HepG2 (cell line): ENCODE measurements at regions not wholly inside any gene's neighbourhood (a gene's known extent, or its start where the extent isn't known, plus 50 kb on each side); places are given as distances from the start of the nearest gene placed in this dataset.

Experiments
- ATAC-seq: fragments of 200-7000 bp; cut with Tn5 transposase; 3 replicates; pipeline ENCODE4 v1.9.1; 2020; ENCODE audit warnings: mild to moderate bottlenecking, moderate library complexity
- BruUV-seq: library from RNA; stranded (reverse); fragments of 400-500 nt; replicated peaks from 2 replicates; lab custom pipeline; 2021; lab: Mats Ljungman, UMichigan
- CTCF ChIA-PET: fragments of 300-600 bp; formaldehyde crosslinking; extraction: SDS; loops from one replicate; lab custom pipeline; 2021; ENCODE audit warnings: low total read pairs, inconsistent platforms, low intra/inter-chr PET ratio; lab: Yijun Ruan, JAX
- POLR2A ChIA-PET: fragments of 350-600 bp; sonication (Branson Sonifier 250); formaldehyde crosslinking; loops from one replicate; lab custom pipeline; 2020; ENCODE audit warnings: antibody characterized with exemption, inconsistent platforms; lab: Yijun Ruan, JAX
- DNase-seq: peaks from one replicate; pipeline ENCODE4 v3.0.0-alpha.2; 2015; ENCODE audit warnings: low spot score
- FAIRE-seq: peaks from 3 replicates; lab custom pipeline; 2011; peaks lifted over from hg19 to GRCh38; lab: Jason Lieb, UNC
- H2AFZ ChIP-seq: one replicate; pipeline ENCODE4 v1.6.1; 2011; ENCODE audit warnings: low read length, inconsistent platforms
- H3K27ac ChIP-seq: fragments of 300-600 bp; 3 replicates; pipeline ENCODE4 v1.8.0; 2011; ENCODE audit warnings: mixed run types, mild to moderate bottlenecking, mixed read lengths, low read length, inconsistent platforms; ENCODE audit not compliant: insufficient read depth; ENCODE audit errors: extremely low read length
- H3K27me3 ChIP-seq, 2 experiments: fragments of 200-600 bp in 1 of 2; 2 replicates in 1 of 2; 3 replicates in 1 of 2; pipeline versions ENCODE4 v1.6.0 to v1.8.0; 2011; ENCODE audit warnings: low read length in 2 of 2, mild to moderate bottlenecking in 2 of 2, moderate library complexity in 2 of 2, inconsistent platforms in 1 of 2; ENCODE audit not compliant: insufficient read depth in 2 of 2, control insufficient read depth in 1 of 2
- H3K36me3 ChIP-seq, 2 experiments: fragments of 200-600 bp in 1 of 2; replicated peaks in 1 of 2; 2 replicates in 1 of 2; 3 replicates in 1 of 2; pipeline versions ENCODE4 v1.5.1 to v1.8.0; 2011; ENCODE audit warnings: low read length in 2 of 2, inconsistent platforms in 1 of 2; ENCODE audit not compliant: insufficient read depth in 2 of 2, control insufficient read depth in 1 of 2
- H3K4me1 ChIP-seq: 2 replicates; pipeline ENCODE4 v1.5.1; 2012; ENCODE audit warnings: low read length, inconsistent platforms; ENCODE audit not compliant: insufficient read depth
- H3K4me2 ChIP-seq: 2 replicates; pipeline ENCODE4 v1.6.0; 2011; ENCODE audit warnings: low read depth, low read length, inconsistent platforms
- H3K4me3 ChIP-seq, 3 experiments: fragments of 200-600 bp in 1 of 3; sonication (generic), shearing (Covaris generic) in 1 of 3; replicated peaks in 1 of 3; 2 replicates each; pipeline ENCODE4 v1.5.1; 2011 to 2016; ENCODE audit warnings: low read length in 3 of 3, inconsistent platforms in 2 of 3, low read depth in 2 of 3, mild to moderate bottlenecking in 2 of 3, control low read depth in 1 of 3, mixed read lengths in 1 of 3; ENCODE audit not compliant: insufficient read depth in 1 of 3
- H3K79me2 ChIP-seq: one replicate; pipeline ENCODE4 v1.6.1; 2011; ENCODE audit warnings: low read length, inconsistent platforms; ENCODE audit not compliant: insufficient read depth
- H3K9ac ChIP-seq: 2 replicates; pipeline ENCODE4 v1.6.0; 2011; ENCODE audit warnings: mild to moderate bottlenecking, low read depth, low read length, inconsistent platforms; ENCODE audit not compliant: insufficient read depth
- H3K9me3 ChIP-seq: 2 replicates; pipeline ENCODE4 v1.5.1; 2012; ENCODE audit warnings: mild to moderate bottlenecking, low read length
- H4K20me1 ChIP-seq: 2 replicates; pipeline ENCODE4 v1.6.0; 2011; ENCODE audit warnings: inconsistent platforms, mild to moderate bottlenecking, low read length, moderate library complexity; ENCODE audit not compliant: insufficient read depth
- FOXO4 ChIP-seq: sonication (generic); formaldehyde crosslinking; conservative IDR thresholded peaks from 2 replicates; pipeline ENCODE4 v1.8.1; 2023; ENCODE audit warnings: missing genetic modification reagents
- GABPB1 ChIP-seq: IDR thresholded peaks from 2 replicates; pipeline ENCODE4 v1.6.1; 2016; ENCODE audit warnings: mild to moderate bottlenecking, missing genetic modification reagents, moderate library complexity, missing compliant biosample characterization
- MYPOP ChIP-seq: sonication (generic); formaldehyde crosslinking; IDR thresholded peaks from 2 replicates; pipeline ENCODE4 v1.8.1; 2023; ENCODE audit warnings: mild to moderate bottlenecking, moderate library complexity, missing genetic modification reagents
- SMAD3 ChIP-seq: sonication (generic); formaldehyde crosslinking; IDR thresholded peaks from 2 replicates; pipeline ENCODE4 v1.4.0; 2020; ENCODE audit warnings: missing genetic modification reagents
- SP4 ChIP-seq: sonication (generic); formaldehyde crosslinking; IDR thresholded peaks from 2 replicates; pipeline ENCODE4 v1.8.1; 2023; ENCODE audit warnings: mild to moderate bottlenecking, missing genetic modification reagents
- ZBTB10 ChIP-seq: sonication (generic); formaldehyde crosslinking; IDR thresholded peaks from 2 replicates; pipeline ENCODE4 v1.4.0; 2020; ENCODE audit warnings: missing genetic modification reagents, borderline replicate concordance
- ZBTB42 ChIP-seq: sonication (generic); formaldehyde crosslinking; IDR thresholded peaks from 2 replicates; pipeline ENCODE4 v1.5.0; 2020; ENCODE audit warnings: mild to moderate bottlenecking, missing genetic modification reagents
- ZFP90 ChIP-seq: sonication (generic); formaldehyde crosslinking; IDR thresholded peaks from 2 replicates; pipeline ENCODE4 v1.8.0; 2022; ENCODE audit warnings: missing genetic modification reagents, mild to moderate bottlenecking, inconsistent platforms, borderline replicate concordance
- ZNF550 ChIP-seq: sonication (generic); formaldehyde crosslinking; IDR thresholded peaks from 2 replicates; pipeline ENCODE4 v1.4.0; 2020; ENCODE audit warnings: mild to moderate bottlenecking, missing genetic modification reagents, borderline replicate concordance
- ZNF562 ChIP-seq: sonication (generic); formaldehyde crosslinking; IDR thresholded peaks from 2 replicates; pipeline ENCODE4 v1.8.0; 2022; ENCODE audit warnings: missing genetic modification reagents, borderline replicate concordance
- WGBS: methylation state at CpG from one replicate; pipeline ENCODE4 v1.1.6; 2017; ENCODE audit warnings: low lambda C conversion rate; 5-methylcytosine and 5-hydroxymethylcytosine counted together
- in situ Hi-C: cut with HindIII; loops from 2 replicates; pipeline ENCODE4 v1.10.0; 2017; ENCODE audit warnings: low pct_unique_long_range_greater_than_20kb; ENCODE audit not compliant: extremely low pct_ligation_motif_present
- intact Hi-C: fragments of 100-400 bp; cut with micrococcal nuclease; formaldehyde crosslinking; loops from one replicate; pipeline ENCODE4 v1.10.0; 2022; ENCODE audit not compliant: unreplicated experiment
- TF ChIP-seq, protein P1 (sequence below): sonication (generic); formaldehyde crosslinking; conservative IDR thresholded peaks from 2 replicates; pipeline ENCODE4 v1.8.0; 2022; ENCODE audit warnings: missing genetic modification reagents
- TF ChIP-seq, protein P2 (sequence below): sonication (generic); formaldehyde crosslinking; IDR thresholded peaks from 2 replicates; pipeline ENCODE4 v1.4.0; 2020; ENCODE audit warnings: missing genetic modification reagents

GRCh38 chr13:105957769-105958438 lies 577.6 kb downstream of the EFNB2 start:
- CTCF ChIA-PET = no interaction called here
- DNase-seq (no peak), ATAC-seq (no peak), FAIRE-seq (no peak)
- no peak overlapping the region for H2AFZ ChIP-seq
- no peak overlapping the region for H3K4me3 ChIP-seq
- BruUV-seq = no TSS peak
- no peaks in the 10 kb centered on the region for H3K36me3 ChIP-seq
- in situ Hi-C loops (no loop called here), intact Hi-C loops (no loop called here)
- H3K9ac ChIP-seq = no peak overlapping the region
- H3K4me1 ChIP-seq = no peaks in the 10 kb centered on the region
- POLR2A ChIA-PET = no interaction called here
- no peak overlapping the region for H3K4me2 ChIP-seq
- H4K20me1 ChIP-seq = no peaks in the 10 kb centered on the region
- H3K27ac ChIP-seq = no peak overlapping the region
- H3K27me3 ChIP-seq = no peaks in the 10 kb centered on the region
- H3K79me2 ChIP-seq = no peaks in the 10 kb centered on the region
- WGBS = 8% methylated on average over 6 of the region's 7 CpGs
- no peaks in the 10 kb centered on the region for H3K9me3 ChIP-seq
- no peak for TF ChIP-seq SMAD3 (CRISPR knock-in tag)
- no peak for TF ChIP-seq GABPB1 (CRISPR knock-in tag)
- no peak for TF ChIP-seq ZNF562
- no peak for TF ChIP-seq ZFP90 (CRISPR knock-in tag)
- TF ChIP-seq ZBTB42 (CRISPR knock-in tag) = no peak
- TF ChIP-seq FOXO4 = no peak
- no peak for TF ChIP-seq ZNF550 (CRISPR knock-in tag)
- TF ChIP-seq SP4 (CRISPR knock-in tag) = no peak
- no peak for TF ChIP-seq MYPOP (CRISPR knock-in tag)
- TF ChIP-seq, protein P1, sequence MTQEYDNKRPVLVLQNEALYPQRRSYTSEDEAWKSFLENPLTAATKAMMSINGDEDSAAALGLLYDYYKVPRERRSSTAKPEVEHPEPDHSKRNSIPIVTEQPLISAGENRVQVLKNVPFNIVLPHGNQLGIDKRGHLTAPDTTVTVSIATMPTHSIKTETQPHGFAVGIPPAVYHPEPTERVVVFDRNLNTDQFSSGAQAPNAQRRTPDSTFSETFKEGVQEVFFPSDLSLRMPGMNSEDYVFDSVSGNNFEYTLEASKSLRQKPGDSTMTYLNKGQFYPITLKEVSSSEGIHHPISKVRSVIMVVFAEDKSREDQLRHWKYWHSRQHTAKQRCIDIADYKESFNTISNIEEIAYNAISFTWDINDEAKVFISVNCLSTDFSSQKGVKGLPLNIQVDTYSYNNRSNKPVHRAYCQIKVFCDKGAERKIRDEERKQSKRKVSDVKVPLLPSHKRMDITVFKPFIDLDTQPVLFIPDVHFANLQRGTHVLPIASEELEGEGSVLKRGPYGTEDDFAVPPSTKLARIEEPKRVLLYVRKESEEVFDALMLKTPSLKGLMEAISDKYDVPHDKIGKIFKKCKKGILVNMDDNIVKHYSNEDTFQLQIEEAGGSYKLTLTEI (CRISPR knock-in tag) = no peak
- TF ChIP-seq, protein P2, sequence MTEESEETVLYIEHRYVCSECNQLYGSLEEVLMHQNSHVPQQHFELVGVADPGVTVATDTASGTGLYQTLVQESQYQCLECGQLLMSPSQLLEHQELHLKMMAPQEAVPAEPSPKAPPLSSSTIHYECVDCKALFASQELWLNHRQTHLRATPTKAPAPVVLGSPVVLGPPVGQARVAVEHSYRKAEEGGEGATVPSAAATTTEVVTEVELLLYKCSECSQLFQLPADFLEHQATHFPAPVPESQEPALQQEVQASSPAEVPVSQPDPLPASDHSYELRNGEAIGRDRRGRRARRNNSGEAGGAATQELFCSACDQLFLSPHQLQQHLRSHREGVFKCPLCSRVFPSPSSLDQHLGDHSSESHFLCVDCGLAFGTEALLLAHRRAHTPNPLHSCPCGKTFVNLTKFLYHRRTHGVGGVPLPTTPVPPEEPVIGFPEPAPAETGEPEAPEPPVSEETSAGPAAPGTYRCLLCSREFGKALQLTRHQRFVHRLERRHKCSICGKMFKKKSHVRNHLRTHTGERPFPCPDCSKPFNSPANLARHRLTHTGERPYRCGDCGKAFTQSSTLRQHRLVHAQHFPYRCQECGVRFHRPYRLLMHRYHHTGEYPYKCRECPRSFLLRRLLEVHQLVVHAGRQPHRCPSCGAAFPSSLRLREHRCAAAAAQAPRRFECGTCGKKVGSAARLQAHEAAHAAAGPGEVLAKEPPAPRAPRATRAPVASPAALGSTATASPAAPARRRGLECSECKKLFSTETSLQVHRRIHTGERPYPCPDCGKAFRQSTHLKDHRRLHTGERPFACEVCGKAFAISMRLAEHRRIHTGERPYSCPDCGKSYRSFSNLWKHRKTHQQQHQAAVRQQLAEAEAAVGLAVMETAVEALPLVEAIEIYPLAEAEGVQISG (CRISPR knock-in tag) = no peak
- TF ChIP-seq ZBTB10 (CRISPR knock-in tag) = no peak
